HL-60 (cell line): ENCODE measurements at regions not wholly inside any gene's neighbourhood (a gene's known extent, or its start where the extent isn't known, plus 50 kb on each side); places are given as distances from the start of the nearest gene placed in this dataset.

ENCODE experiments used
- DNase-seq, 2 experiments: peaks; one replicate each; pipeline ENCODE4 v3.0.0-alpha.2; 2010 to 2020; ENCODE audit warnings: low read depth in 1 of 2, low spot score in 1 of 2
- H3K27ac ChIP-seq: fragments of 250-450 bp; sonication (Bioruptor Pico); replicated peaks from 2 replicates; pipeline ENCODE4 v1.5.1; 2020; ENCODE audit warnings: mild to moderate bottlenecking, moderate library complexity
- H3K27me3 ChIP-seq: fragments of 250-450 bp; sonication (Bioruptor Pico); 2 replicates; pipeline ENCODE4 v1.5.1; 2021; ENCODE audit warnings: mild to moderate bottlenecking, moderate library complexity; ENCODE audit not compliant: insufficient read depth, poor library complexity, severe bottlenecking
- H3K4me3 ChIP-seq: replicated peaks from 2 replicates; pipeline ENCODE4 v1.5.1; 2011; ENCODE audit warnings: mild to moderate bottlenecking, control low read depth, low read length; ENCODE audit not compliant: insufficient read depth
- GABPA ChIP-seq: IDR thresholded peaks from 2 replicates; pipeline ENCODE4 v1.6.1; 2012; ENCODE audit warnings: low read depth
- POLR2AphosphoS5 ChIP-seq: IDR thresholded peaks from 2 replicates; pipeline ENCODE4 v1.6.1; 2012; ENCODE audit warnings: low read depth
- SPI1 ChIP-seq: IDR thresholded peaks from 2 replicates; pipeline ENCODE4 v1.6.1; 2012; ENCODE audit warnings: low read depth, mild to moderate bottlenecking, borderline replicate concordance
- TF ChIP-seq, protein P1 (sequence below): IDR thresholded peaks from 2 replicates; pipeline ENCODE4 v1.6.1; 2012; ENCODE audit warnings: low read depth; ENCODE audit not compliant: insufficient replicate concordance
- TF ChIP-seq, protein P2 (sequence below): IDR thresholded peaks from one replicate; pipeline ENCODE4 v1.5.1; 2011; ENCODE audit warnings: low read length, control low read depth, inconsistent platforms; ENCODE audit not compliant: insufficient read depth

DNA sequence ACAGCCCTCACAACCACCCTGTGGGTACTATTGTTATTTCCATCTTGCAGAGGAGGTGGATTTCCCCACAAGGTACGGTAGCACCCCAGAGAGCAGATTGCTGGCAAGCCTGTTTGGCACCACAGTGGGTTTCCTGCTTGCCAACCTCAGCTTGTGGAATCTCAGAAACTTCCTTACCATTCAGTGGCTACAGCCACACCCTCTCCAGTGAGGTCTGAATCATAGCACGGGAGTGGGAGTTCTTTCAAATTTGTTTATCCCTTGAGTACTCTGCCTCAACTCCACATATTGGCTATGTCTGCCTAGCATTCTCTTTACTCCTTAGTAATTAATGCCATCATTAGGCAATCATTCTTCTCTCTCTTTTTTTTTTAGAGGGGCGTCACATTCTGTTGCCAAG lies 162.1 kb downstream of the PTPRU start:
- DNase-seq, result no peak
- TF ChIP-seq, protein P1, sequence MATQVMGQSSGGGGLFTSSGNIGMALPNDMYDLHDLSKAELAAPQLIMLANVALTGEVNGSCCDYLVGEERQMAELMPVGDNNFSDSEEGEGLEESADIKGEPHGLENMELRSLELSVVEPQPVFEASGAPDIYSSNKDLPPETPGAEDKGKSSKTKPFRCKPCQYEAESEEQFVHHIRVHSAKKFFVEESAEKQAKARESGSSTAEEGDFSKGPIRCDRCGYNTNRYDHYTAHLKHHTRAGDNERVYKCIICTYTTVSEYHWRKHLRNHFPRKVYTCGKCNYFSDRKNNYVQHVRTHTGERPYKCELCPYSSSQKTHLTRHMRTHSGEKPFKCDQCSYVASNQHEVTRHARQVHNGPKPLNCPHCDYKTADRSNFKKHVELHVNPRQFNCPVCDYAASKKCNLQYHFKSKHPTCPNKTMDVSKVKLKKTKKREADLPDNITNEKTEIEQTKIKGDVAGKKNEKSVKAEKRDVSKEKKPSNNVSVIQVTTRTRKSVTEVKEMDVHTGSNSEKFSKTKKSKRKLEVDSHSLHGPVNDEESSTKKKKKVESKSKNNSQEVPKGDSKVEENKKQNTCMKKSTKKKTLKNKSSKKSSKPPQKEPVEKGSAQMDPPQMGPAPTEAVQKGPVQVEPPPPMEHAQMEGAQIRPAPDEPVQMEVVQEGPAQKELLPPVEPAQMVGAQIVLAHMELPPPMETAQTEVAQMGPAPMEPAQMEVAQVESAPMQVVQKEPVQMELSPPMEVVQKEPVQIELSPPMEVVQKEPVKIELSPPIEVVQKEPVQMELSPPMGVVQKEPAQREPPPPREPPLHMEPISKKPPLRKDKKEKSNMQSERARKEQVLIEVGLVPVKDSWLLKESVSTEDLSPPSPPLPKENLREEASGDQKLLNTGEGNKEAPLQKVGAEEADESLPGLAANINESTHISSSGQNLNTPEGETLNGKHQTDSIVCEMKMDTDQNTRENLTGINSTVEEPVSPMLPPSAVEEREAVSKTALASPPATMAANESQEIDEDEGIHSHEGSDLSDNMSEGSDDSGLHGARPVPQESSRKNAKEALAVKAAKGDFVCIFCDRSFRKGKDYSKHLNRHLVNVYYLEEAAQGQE, result no peak
- TF ChIP-seq, protein P2, sequence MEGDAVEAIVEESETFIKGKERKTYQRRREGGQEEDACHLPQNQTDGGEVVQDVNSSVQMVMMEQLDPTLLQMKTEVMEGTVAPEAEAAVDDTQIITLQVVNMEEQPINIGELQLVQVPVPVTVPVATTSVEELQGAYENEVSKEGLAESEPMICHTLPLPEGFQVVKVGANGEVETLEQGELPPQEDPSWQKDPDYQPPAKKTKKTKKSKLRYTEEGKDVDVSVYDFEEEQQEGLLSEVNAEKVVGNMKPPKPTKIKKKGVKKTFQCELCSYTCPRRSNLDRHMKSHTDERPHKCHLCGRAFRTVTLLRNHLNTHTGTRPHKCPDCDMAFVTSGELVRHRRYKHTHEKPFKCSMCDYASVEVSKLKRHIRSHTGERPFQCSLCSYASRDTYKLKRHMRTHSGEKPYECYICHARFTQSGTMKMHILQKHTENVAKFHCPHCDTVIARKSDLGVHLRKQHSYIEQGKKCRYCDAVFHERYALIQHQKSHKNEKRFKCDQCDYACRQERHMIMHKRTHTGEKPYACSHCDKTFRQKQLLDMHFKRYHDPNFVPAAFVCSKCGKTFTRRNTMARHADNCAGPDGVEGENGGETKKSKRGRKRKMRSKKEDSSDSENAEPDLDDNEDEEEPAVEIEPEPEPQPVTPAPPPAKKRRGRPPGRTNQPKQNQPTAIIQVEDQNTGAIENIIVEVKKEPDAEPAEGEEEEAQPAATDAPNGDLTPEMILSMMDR, result no peak
- no peak for TF ChIP-seq POLR2AphosphoS5
- Histone ChIP-seq H3K4me3 (no peak overlapping the region), H3K27ac (no peak overlapping the region), H3K27me3 (no peaks in the 10 kb centered on the region)

- no peak for DNase-seq
- Histone ChIP-seq H3K27me3 (no peaks in the 10 kb centered on the region), H3K4me3 (no peak overlapping the region), H3K27ac (no peak overlapping the region)
- TF ChIP-seq GABPA, result no peak
- no peak for TF ChIP-seq POLR2AphosphoS5
- no peak for TF ChIP-seq SPI1
- TF ChIP-seq, protein P1, result no peak
- TF ChIP-seq, protein P2, result no peak
These were observed 161.7 kb downstream of the PTPRU start for GRCh38 chr1:29397981-29398380.

- H3K27me3 ChIP-seq, result no peaks in the 10 kb centered on the region
- no peak overlapping the region for H3K4me3 ChIP-seq
- no peak overlapping the region for H3K27ac ChIP-seq
- no peak for DNase-seq
- TF ChIP-seq GABPA, result no peak
These were observed 160.9 kb downstream of the PTPRU start for GRCh38 chr1:29397256-29397590.

DNA sequence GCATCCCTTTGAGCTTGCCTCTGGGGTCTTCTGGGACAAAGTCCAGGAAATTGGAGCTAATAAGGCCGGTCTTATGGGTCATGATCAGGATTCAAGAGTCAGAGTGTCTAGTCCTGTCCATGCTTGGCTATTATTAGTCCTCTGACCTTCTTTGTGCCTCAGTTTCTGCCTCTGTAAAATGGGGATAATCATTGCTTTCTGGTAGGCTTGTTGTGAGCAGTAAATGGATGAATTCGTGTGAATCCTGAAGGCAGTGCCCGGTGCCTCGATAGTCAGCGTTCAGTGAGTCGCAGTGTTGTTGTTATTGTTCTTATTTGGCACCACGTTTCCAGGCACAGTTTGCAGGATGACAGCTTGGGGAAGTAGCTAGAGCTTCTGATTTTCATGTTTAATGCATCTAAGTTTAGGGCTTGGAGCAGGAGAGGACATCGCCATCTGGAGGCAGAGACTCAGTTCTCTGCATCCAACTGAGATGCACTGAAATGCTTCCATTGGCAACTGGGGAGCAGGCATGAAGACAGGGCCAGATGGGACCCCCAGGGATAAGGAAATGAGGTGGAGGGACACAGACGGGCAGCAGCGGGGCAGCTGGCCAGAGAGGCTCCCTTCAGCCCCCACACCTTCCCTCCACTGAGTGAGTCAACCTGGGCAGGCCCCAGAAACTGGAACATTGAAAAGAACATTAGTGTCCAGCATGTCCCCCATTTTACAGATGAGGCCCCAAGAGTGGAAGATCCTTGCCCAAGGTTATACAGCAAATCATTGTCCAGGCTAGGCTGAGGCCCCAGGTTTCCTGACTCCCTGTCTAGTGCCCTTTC lies 160.3 kb downstream of the PTPRU start:
- no peak for DNase-seq
- Histone ChIP-seq H3K27ac (no peak overlapping the region), H3K4me3 (no peak overlapping the region), H3K27me3 (no peaks in the 10 kb centered on the region)
- no peak for TF ChIP-seq SPI1

GRCh38 chr1:29395736-29396437 lies 159.6 kb downstream of the PTPRU start:
- Histone ChIP-seq H3K4me3 (no peak overlapping the region), H3K27ac (no peak overlapping the region), H3K27me3 (no peaks in the 10 kb centered on the region)
- DNase-seq, result no peak
- TF ChIP-seq, protein P1, result no peak
- TF ChIP-seq POLR2AphosphoS5 (no peak), SPI1 (no peak), GABPA (no peak)
- TF ChIP-seq, protein P2, result no peak
